Epithelial cell of proximal tubule (primary cell): ENCODE measurements at regions not wholly inside any gene's neighbourhood (a gene's known extent, or its start where the extent isn't known, plus 50 kb on each side); places are given as distances from the start of the nearest gene placed in this dataset.

Experiments used
- DNase-seq: peaks from one replicate; pipeline ENCODE4 v3.0.0-alpha.2; 2011; ENCODE audit warnings: low read depth
- H3K4me3 ChIP-seq: 2 replicates; pipeline ENCODE4 v1.5.1; 2011; ENCODE audit warnings: low read depth, mild to moderate bottlenecking, low read length
- TF ChIP-seq, protein P1 (sequence below): conservative IDR thresholded peaks from 2 replicates; pipeline ENCODE4 v1.5.1; 2012; ENCODE audit warnings: low read depth, mild to moderate bottlenecking, low read length

DNA sequence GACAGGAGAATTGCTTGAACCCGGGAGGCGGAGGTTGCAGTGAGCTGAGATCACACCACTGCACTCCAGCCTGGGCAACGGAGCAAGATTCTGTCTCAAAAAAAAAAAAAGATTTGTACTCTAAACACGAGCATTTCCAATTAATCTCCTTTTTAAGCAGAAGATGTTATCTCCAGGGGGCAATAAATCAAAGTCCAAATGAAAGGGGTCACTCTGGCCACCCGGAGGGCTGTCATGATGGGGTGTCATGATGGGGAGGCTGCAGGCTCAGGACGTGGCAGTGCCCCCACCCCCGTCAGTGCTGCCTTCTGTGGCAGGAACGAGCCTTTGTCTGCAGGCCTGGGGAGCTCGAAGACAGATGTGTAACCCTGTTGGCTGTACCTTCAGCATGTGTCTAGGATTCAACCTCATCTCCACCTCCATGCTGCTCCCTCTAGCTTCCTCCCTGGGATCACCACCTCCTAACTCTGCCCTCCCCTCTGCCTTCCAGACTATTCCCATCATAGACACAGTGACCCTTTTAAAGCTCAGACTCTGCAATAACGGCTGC is 76.9 kb upstream of the YWHAQ start:
- no peak overlapping the region for H3K4me3 ChIP-seq
- no peak for DNase-seq
- TF ChIP-seq, protein P1, sequence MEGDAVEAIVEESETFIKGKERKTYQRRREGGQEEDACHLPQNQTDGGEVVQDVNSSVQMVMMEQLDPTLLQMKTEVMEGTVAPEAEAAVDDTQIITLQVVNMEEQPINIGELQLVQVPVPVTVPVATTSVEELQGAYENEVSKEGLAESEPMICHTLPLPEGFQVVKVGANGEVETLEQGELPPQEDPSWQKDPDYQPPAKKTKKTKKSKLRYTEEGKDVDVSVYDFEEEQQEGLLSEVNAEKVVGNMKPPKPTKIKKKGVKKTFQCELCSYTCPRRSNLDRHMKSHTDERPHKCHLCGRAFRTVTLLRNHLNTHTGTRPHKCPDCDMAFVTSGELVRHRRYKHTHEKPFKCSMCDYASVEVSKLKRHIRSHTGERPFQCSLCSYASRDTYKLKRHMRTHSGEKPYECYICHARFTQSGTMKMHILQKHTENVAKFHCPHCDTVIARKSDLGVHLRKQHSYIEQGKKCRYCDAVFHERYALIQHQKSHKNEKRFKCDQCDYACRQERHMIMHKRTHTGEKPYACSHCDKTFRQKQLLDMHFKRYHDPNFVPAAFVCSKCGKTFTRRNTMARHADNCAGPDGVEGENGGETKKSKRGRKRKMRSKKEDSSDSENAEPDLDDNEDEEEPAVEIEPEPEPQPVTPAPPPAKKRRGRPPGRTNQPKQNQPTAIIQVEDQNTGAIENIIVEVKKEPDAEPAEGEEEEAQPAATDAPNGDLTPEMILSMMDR: no peak

DNA sequence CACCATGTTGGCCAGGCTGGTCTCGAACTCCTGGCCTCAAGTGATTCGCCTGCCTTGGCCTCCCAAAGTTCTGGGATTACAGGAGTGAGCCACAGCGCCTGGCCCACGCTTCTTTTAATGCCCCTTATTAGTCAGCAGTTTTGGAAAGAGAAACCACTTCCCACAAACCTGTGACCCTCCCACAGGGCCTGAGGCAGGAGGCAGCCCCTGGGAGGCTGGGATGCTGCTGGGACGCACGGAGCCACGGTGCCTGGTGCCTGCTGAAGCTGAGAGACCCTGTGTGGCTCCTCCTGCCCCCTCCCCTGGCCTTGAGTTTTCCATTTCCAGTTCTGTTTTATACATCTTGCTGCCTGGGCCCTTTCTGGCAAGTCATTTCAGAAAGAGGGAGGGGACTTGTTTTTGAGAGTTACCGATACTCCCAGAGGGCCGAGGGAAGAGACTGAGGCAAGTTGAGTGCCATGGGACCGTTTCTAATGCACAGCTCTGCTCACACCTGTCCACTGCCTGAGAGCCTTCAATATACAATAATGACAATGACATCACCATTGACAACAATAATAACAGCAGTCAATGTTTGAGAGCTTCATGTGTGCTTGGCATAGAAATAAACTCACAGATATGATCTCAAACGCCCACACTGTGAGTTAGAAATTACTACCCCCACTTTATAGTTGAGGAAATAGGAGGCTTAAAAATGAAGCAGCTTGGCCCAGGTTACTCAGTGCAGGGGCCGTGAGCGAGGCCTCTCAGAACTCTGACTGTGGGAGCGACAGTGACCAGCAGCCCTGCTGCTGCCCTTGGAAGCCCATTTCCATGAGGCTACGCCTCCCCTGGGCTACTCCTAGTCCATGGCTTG is 78.1 kb upstream of the YWHAQ start:
- no peak for DNase-seq
- TF ChIP-seq, protein P1: no peak
- no peak overlapping the region for H3K4me3 ChIP-seq

DNA sequence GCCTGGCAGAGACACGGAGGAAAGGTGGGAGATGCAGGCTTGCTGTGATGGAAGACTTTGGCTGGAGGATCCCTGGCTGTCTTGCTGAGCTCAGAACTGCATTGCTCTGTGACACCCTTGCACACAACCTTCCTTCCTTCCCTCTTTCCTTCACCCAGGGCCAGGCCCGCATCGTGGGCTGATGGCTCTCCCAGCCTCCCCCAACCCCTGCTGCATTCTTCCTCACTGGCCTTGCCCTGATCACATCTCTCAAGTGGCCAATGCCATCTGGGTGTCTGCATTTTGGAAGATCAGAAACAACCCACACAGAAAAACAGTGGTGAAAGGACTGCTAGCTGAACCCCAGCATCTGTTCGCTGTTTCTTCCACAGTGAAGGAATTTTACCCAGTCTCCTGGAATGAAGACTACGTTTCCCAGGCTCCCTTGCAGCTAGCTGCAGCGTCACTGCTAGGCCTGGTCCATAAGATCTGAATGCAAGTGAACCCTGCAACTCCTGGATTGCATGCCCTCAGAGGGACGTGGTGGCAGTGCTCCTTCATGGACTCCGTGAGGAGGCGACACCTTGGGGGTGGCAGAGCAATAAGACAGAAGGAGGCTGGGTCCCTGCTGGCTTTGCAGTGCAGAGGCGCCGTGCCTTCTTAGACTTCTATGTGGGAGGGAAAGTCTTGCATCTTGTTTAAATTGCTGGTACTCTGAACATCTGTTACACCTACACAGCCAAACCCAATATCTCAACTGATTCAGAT is 78.9 kb upstream of the YWHAQ start:
- H3K4me3 ChIP-seq: no peak overlapping the region
- DNase-seq: no peak
- TF ChIP-seq, protein P1: no peak

DNA sequence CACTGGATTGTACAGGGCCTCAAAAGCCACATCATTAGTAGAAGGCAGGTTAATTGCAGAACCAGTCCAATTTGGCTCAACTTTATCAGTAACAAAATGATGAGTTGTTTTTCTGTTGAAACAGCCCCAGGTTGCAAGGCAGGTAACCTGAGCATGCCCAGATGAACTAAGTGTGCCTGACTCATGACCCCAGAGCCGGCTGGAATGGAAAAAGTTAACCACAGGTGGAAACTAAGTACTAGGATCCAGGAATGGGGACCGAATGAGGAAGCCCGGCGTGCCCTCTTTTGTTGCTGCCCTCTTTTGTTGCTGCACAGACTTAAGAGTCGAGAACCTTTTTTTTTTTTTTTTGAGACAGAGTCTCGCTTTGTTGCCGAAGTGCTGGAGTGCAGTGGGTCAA is 79.5 kb upstream of the YWHAQ start:
- TF ChIP-seq, protein P1: no peak
- DNase-seq: no peak
- H3K4me3 ChIP-seq: no peak overlapping the region

DNA sequence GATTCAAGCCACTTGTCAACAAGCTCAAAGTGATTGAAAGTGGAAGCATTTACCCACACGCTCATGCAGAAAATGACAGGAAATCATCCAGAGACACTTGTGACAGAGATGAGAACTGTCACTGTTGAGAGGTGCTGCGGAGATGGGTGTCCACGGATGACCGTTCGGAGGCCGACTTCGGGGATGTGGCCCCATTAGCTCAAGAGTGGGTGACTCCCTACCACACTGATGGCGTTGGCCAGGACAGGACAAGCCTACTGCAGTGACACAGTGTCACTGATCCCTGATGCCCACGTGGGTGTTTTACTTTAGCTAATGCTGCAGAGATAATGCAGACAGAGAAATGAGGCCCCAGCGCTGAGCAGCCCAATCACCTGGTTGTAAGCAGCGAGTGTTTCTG is 81.5 kb upstream of the YWHAQ start:
- DNase-seq: no peak
- no peak overlapping the region for H3K4me3 ChIP-seq
- TF ChIP-seq, protein P1: no peak

DNA sequence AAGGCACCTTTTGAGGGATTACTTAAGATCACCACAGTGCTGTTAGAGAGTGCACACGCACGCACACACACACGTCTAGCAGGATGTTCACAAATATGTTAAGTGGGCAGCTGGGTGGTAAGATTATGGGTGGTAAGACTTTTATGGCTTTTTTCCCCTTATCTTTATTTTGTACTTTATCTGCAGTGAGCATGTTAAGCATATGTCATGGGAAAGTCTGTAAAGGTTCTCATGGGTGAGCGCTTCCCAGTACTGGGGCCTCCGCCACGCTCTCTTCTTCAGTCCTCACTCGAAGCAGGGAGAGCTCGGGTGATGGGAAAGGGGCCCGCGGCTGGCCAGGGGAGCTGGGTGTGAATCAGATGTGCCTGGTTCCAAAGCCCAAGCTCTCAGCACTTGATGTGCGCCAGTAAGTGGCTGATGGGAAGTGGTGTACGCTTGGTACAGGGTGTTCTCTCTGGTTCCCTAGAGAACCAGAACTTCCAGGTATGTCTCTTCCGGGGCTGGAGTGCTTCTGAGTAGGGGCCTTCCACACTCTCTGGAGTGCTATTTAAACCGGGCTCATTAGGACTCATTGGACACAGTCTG is 83.9 kb upstream of the YWHAQ start:
- no peak overlapping the region for H3K4me3 ChIP-seq
- TF ChIP-seq, protein P1: no peak
- no peak for DNase-seq
